Muscle of back (tissue), 3 donors: ENCODE measurements at regions not wholly inside any gene's neighbourhood (a gene's known extent, or its start where the extent isn't known, plus 50 kb on each side); places are given as distances from the start of the nearest gene placed in this dataset.
"Not testable (repeated sequence)": the region's sequence is repeated elsewhere in the genome, so short reads cannot be mapped to it uniquely, and the experiment has no call there.

Source experiments
- DNase-seq, 3 donors: peaks; one replicate each; pipeline versions ENCODE4 v3.0.0 to v3.0.0-alpha.2; 2013

DNA sequence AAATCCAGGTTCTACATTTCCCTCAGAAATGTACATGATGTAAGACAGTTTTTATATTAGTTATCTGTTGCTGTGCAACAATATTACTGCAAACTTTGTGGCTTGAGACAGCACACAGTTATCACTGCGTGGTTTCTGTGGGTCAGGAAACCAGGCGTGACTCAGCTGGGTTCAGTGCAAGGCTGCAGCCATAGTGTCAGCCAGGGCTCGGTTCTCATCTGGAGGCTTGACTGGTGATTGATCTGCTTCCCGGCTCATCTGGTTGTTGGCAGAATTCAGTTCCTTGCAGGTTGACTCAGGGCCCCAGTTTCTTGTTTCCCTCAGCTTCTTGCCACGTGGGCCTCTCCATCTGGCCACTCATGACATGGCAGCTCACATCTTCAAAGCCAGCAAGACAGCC is 146.8 kb upstream of the ROPN1B start:
- DNase-seq = peak in 1 of 3 donors; percentile 79

DNA sequence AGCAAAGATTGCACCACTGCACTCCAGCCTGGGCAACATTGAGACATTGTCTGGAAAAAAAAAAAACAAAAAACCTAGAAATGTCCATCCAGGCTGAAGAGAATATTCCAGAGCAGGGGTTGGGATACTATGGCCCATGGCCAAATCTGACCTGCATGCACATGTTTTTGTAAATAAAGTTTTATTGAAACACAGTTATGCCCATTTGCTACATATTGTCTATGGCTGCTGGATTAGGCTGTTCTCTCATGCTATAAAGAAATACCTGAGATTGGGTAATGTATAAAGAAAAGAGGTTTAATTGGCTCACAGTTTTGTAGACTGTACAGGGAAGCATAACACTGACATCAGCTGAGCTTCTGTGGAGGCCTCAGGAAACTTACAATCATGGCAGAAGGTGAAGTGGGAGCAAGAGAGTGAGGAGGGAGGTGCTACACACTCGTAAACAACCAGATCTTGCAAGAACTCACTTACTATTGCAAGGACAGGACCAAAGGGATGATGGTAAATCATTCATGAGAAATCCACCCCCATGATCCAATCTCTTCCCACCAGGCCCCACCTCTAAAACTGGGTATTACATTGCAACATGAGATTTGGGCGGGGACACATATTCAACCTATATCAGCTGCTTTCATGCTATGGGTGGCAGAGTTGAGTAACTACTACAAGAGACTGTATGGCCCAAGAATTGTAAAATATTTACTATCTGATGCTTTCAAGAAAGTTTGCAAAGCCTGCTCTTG is 137.8 kb upstream of the ROPN1B start:
- not testable (repeated sequence) for DNase-seq

GRCh38 chr3:125835562-125835961 is 133.4 kb upstream of the ROPN1B start:
- DNase-seq = peak in 1 of 3 donors; percentile 2

DNA sequence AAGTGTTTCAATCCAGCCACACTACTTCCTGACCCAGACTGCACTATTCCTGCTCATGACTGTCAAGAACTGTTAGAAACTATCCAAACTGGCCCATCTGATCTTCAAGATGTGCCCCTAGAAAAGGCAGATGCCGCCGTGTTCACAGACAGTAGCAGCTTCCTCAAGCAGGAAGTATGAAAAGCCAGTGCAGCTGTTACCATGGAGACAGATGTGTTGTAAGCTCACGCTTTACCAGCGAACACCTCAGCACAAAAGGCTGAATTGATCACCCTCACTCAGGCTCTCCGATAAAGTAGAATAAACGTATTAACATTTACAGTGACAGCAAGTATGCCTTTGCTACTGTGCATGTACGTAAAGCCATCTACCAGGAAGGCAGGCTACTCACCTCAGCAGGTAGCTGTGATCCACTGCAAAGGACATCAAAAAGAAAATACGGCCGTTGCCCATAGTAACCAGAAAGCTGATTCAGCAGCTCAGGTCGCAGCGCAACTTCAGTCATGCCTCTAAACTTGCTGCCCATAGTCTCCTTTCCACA is 132.9 kb upstream of the ROPN1B start:
- peak in 2 of 3 donors; percentile 10 to 47 for DNase-seq

- not testable (repeated sequence) for DNase-seq
Measured at GRCh38 chr3:125836786-125837185, 132.2 kb upstream of the ROPN1B start.

GRCh38 chr3:125838857-125839256 is 130.1 kb upstream of the ROPN1B start:
- DNase-seq = not testable (repeated sequence)

DNA sequence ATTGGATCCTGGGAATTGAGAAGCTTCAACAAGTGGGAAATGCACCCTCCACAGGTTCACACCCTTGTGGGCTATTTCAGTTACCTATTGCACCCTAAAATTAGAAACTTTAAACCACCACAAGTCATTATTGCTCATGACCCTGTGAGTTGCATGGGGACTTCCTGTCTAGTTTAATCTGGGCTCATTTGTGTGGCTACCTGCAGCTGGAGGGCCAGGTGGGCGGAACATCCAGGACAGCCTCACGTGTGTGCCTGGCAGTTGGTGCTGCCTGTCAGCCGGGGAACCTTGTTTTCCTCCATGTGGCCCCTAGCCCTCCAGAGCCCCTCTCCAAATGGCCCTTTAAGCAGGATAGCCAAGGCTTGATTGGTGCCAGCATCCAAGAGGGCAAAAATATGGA is 128.5 kb upstream of the ROPN1B start:
- not testable (repeated sequence) for DNase-seq

GRCh38 chr3:125847966-125848365 is 121.0 kb upstream of the ROPN1B start:
- peak; percentile 17 to 39 (median 27) for DNase-seq

- DNase-seq = not testable (repeated sequence)
Measured at GRCh38 chr3:125855006-125855405, 114.0 kb upstream of the ROPN1B start.

- not testable (repeated sequence) for DNase-seq
Measured at GRCh38 chr3:125860547-125860946, 108.4 kb upstream of the ROPN1B start.

GRCh38 chr3:125862841-125863254 is 106.1 kb upstream of the ROPN1B start:
- DNase-seq = not testable (repeated sequence)

DNA sequence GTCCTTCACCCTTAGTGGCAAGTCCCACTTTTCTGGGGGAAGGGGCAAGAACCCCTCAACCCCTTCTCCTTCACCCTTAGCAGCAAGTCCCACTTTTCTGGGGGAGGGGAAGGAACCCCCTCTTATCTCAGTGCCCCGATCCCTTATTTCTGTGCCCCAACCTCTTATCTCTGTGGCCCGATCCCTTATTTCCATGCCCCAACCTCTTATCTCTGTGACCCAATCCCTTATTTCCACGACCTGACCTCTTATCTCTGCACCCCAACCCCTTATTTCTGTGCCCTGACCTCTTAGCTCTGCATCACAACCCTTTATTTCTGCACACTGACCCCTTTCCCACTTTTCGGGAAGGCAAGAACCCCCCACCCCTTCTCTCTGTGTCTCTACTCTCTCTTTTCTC is 104.4 kb upstream of the ROPN1B start:
- not testable (repeated sequence) for DNase-seq

- DNase-seq = peak; percentile 70 to 79 (median 76)
Measured at GRCh38 chr3:125886006-125886405, 83.0 kb upstream of the ROPN1B start.

DNA sequence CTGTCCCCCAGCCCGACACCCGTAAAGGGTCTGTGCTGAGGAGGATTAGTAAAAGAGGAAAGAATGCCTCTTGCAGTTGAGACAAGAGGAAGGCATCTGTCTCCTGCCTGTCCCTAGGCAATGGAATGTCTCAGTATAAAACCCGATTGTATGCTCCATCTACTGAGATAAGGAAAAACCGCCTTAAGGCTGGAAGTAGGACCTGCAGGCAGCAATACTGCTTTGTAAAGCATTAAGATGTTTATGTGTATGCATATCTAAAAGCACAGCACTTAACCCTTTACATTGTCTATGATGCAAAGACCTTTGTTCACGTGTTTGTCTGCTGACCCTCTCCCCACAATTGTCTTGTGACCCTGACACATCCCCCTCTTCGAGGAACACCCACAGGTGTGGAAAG is 69.8 kb upstream of the ROPN1B start:
- not testable (repeated sequence) for DNase-seq

- DNase-seq = not testable (repeated sequence)
Measured at GRCh38 chr3:125901473-125901872, 67.5 kb upstream of the ROPN1B start.

- DNase-seq = not testable (repeated sequence)
Measured at GRCh38 chr3:125903780-125904455, 65.1 kb upstream of the ROPN1B start.

DNA sequence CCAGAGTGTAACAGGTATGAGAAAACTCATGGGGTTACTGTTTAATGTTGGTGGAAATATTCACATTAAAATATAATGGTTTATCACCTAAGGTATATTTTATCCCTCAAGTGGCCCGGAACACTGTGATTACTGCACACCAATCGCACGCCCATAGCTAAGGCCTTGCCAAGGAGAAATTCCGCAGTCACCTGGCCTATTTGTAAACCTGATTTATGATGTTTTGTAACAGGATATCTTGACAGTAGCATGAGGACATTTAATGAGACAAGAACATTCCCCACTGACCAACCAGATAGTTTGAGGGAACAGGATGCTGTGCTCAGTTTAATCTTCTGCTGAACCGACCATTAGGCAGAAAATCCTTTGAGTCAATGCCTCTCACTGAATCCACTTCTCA is 61.7 kb upstream of the ROPN1B start:
- DNase-seq = not testable (repeated sequence)

GRCh38 chr3:125910851-125911250 is 58.1 kb upstream of the ROPN1B start:
- not testable (repeated sequence) for DNase-seq

DNA sequence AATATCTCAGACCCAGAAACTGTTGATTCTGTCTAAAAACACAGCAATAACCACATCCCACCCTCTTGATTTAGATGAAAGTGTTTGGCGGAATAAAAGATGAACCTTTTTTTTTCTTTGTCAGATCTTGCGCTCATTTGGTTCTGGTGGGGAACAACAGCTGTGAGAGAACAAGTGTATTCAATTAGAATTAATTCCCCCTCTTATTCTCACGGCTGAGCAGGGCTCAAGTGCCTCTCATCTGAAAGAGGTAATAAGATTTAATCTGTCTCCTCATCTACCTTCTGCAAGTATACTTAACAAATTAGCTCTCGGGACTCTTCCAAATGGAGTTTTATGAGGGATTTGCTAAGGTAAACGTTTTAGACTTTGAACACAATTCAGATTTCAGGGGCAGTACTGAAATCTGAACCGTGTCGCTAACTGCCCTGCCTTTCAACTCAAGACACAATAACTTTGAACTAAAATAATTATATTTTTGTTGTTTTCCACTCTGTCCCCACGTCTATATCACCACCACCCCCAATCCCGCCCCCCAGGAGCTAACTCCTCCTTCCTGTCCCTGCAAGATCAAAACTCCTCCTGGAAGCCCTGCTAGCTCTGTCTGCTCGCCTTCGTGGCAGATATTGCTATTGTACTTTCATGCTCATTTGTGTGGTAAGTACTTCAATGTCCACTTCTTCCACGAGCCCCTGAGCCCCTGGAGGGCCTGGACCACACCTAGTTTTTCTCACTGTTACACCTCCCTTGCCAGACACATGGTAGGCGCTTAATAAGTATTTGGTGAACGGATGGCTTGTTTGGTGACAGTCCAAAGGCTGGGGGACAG is 54.2 kb upstream of the ROPN1B start:
- peak; percentile 25 to 67 (median 26) for DNase-seq

DNA sequence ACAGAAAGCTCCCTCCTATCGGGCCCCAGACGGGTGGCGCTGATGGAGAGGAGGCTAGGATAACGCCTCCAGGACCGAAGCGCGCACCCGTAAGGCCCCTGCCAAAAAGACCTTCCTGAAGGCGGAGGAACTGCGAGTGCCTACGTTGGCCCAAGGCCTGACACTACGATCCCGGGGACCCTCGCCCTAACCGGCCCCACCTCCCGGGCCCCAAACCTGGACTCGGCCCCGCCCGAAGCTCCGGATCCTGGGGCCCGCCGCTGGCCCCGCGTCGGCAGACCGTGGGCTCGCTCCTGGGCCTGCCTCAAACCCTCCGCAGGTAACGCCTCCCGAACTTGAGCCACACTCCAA is 53.6 kb upstream of the ROPN1B start:
- peak; percentile 27 to 86 (median 54) for DNase-seq

GRCh38 chr3:125915792-125916375 is 53.1 kb upstream of the ROPN1B start:
- peak; percentile 97 to 99 (median 98) for DNase-seq
